DND-41 (cell line): ENCODE measurements at regions not wholly inside any gene's neighbourhood (a gene's known extent, or its start where the extent isn't known, plus 50 kb on each side); places are given as distances from the start of the nearest gene placed in this dataset.
"Not testable (repeated sequence)": the region's sequence is repeated elsewhere in the genome, so short reads cannot be mapped to it uniquely, and the experiment has no call there.

Experiments
- ATAC-seq: fragments of 200-7000 bp; cut with Tn5 transposase; 3 replicates; pipeline ENCODE4 v1.9.1; 2021; ENCODE audit warnings: low read depth; ENCODE audit not compliant: insufficient read depth
- DNase-seq: peaks from one replicate; pipeline ENCODE4 v3.0.0-alpha.2; 2020
- H2AFZ ChIP-seq: 2 replicates; pipeline ENCODE4 v1.6.0; 2012; ENCODE audit warnings: low read depth, low read length
- H3K27ac ChIP-seq: 2 replicates; pipeline ENCODE4 v1.5.1; 2012; ENCODE audit warnings: low read length, inconsistent platforms
- H3K27me3 ChIP-seq: fragments of 200-600 bp; sonication (generic); 2 replicates; pipeline ENCODE4 v1.6.0; 2012; ENCODE audit warnings: low read length, mild to moderate bottlenecking, inconsistent platforms; ENCODE audit not compliant: insufficient read depth, poor library complexity
- H3K36me3 ChIP-seq: 2 replicates; pipeline ENCODE4 v1.5.1; 2012; ENCODE audit warnings: low read length, inconsistent platforms; ENCODE audit not compliant: insufficient read depth
- H3K4me1 ChIP-seq: 2 replicates; pipeline ENCODE4 v1.5.1; 2012; ENCODE audit warnings: mild to moderate bottlenecking, low read length; ENCODE audit not compliant: insufficient read depth
- H3K4me2 ChIP-seq: 2 replicates; pipeline ENCODE4 v1.6.0; 2012; ENCODE audit warnings: mild to moderate bottlenecking, moderate library complexity, low read length, inconsistent platforms; ENCODE audit not compliant: insufficient read depth
- H3K4me3 ChIP-seq, 2 experiments: fragments of 200-600 bp in 1 of 2; shearing (Covaris generic) in 1 of 2; 2 replicates each; pipeline ENCODE4 v1.5.1; 2012 to 2016; ENCODE audit warnings: inconsistent platforms in 2 of 2, low read length in 2 of 2, mild to moderate bottlenecking in 2 of 2, low read depth in 1 of 2, moderate library complexity in 1 of 2
- H3K79me2 ChIP-seq: 2 replicates; pipeline ENCODE4 v1.6.0; 2012; ENCODE audit warnings: low read length, inconsistent platforms; ENCODE audit not compliant: insufficient read depth
- H3K9ac ChIP-seq: 2 replicates; pipeline ENCODE4 v1.6.0; 2012; ENCODE audit warnings: low read depth, mild to moderate bottlenecking, inconsistent platforms, low read length, moderate library complexity
- H3K9me3 ChIP-seq: 2 replicates; pipeline ENCODE4 v1.5.1; 2012; ENCODE audit warnings: low read length, moderate library complexity, mild to moderate bottlenecking, inconsistent platforms; ENCODE audit not compliant: insufficient read depth, severe bottlenecking
- H4K20me1 ChIP-seq: 2 replicates; pipeline ENCODE4 v1.6.0; 2012; ENCODE audit warnings: low read length; ENCODE audit not compliant: insufficient read depth
- CTCF ChIP-seq: IDR thresholded peaks from 2 replicates; pipeline ENCODE4 v1.5.1; 2012; ENCODE audit warnings: borderline replicate concordance, low read length, moderate library complexity, mild to moderate bottlenecking; ENCODE audit not compliant: poor library complexity, severe bottlenecking; ENCODE audit errors: extremely low read depth
- EZH2 ChIP-seq: IDR thresholded peaks from 3 replicates; pipeline ENCODE4 v1.6.1; 2012; ENCODE audit warnings: borderline replicate concordance, low read depth, mild to moderate bottlenecking, moderate library complexity, low read length, inconsistent platforms; ENCODE audit not compliant: severe bottlenecking

- TF ChIP-seq EZH2 (no peak), CTCF (no peak)
- Histone ChIP-seq H2AFZ (no peak overlapping the region), H3K9ac (no peak overlapping the region), H3K79me2 (no peaks in the 10 kb centered on the region), H3K4me1 (no peaks in the 10 kb centered on the region), H3K27me3 (no peaks in the 10 kb centered on the region), H3K9me3 (no peaks in the 10 kb centered on the region), H3K4me2 (no peak overlapping the region), H3K4me3 (no peak overlapping the region), H3K27ac (no peak overlapping the region), H4K20me1 (no peaks in the 10 kb centered on the region), H3K36me3 (no peaks in the 10 kb centered on the region)
- DNase-seq (no peak), ATAC-seq (no peak)
Measured at GRCh38 chr3:24687671-24688070, 193.0 kb upstream of the THRB start.

GRCh38 chr3:24688446-24689148 is 193.9 kb upstream of the THRB start:
- no peaks in the 10 kb centered on the region for H3K79me2 ChIP-seq
- no peaks in the 10 kb centered on the region for H4K20me1 ChIP-seq
- H3K4me2 ChIP-seq, result no peak overlapping the region
- H3K4me3 ChIP-seq, result no peak overlapping the region
- no peak overlapping the region for H2AFZ ChIP-seq
- no peak for DNase-seq
- no peak overlapping the region for H3K9ac ChIP-seq
- H3K27me3 ChIP-seq, result no peaks in the 10 kb centered on the region
- H3K27ac ChIP-seq, result no peak overlapping the region
- H3K4me1 ChIP-seq, result no peaks in the 10 kb centered on the region
- no peak for TF ChIP-seq CTCF
- no peak for TF ChIP-seq EZH2
- H3K9me3 ChIP-seq, result no peaks in the 10 kb centered on the region
- ATAC-seq, result no peak
- H3K36me3 ChIP-seq, result no peaks in the 10 kb centered on the region

- Histone ChIP-seq H3K4me3 (no peak overlapping the region), H3K4me1 (no peaks in the 10 kb centered on the region), H3K9ac (no peak overlapping the region), H3K4me2 (no peak overlapping the region), H3K27me3 (no peaks in the 10 kb centered on the region), H3K36me3 (no peaks in the 10 kb centered on the region), H4K20me1 (no peaks in the 10 kb centered on the region), H3K27ac (no peak overlapping the region), H3K9me3 (no peaks in the 10 kb centered on the region), H3K79me2 (no peaks in the 10 kb centered on the region), H2AFZ (no peak overlapping the region)
- ATAC-seq, result no peak
- TF ChIP-seq EZH2, result no peak
- TF ChIP-seq CTCF, result no peak
- DNase-seq, result no peak
Measured at GRCh38 chr3:24689353-24689752, 194.7 kb upstream of the THRB start.

- Histone ChIP-seq H3K9me3 (no peaks in the 10 kb centered on the region), H3K4me2 (no peak overlapping the region), H3K27me3 (no peaks in the 10 kb centered on the region), H2AFZ (no peak overlapping the region), H3K36me3 (no peaks in the 10 kb centered on the region), H3K79me2 (no peaks in the 10 kb centered on the region), H3K27ac (no peak overlapping the region), H3K4me1 (no peaks in the 10 kb centered on the region), H4K20me1 (no peaks in the 10 kb centered on the region), H3K4me3 (no peak overlapping the region), H3K9ac (no peak overlapping the region)
- no peak for TF ChIP-seq CTCF
- TF ChIP-seq EZH2, result no peak
- no peak for DNase-seq
- no peak for ATAC-seq
Measured at GRCh38 chr3:24690777-24691176, 196.1 kb upstream of the THRB start.

- H3K36me3 ChIP-seq, H3K4me2 ChIP-seq, H3K27me3 ChIP-seq, H3K9ac ChIP-seq, H3K27ac ChIP-seq, H3K4me1 ChIP-seq, H3K79me2 ChIP-seq, ATAC-seq, H3K9me3 ChIP-seq, H3K4me3 ChIP-seq, H4K20me1 ChIP-seq, H2AFZ ChIP-seq, DNase-seq: not testable (repeated sequence)
Measured at GRCh38 chr3:24699078-24699477, 204.4 kb upstream of the THRB start.
